ENCODE measurements at regions not wholly inside any gene's neighbourhood (a gene's known extent, or its start where the extent isn't known, plus 50 kb on each side); places are given as distances from the start of the nearest gene placed in this dataset.

- TF ChIP-seq CTCF (IDR thresholded peaks at IDR 0.05; ENCODE audit: borderline replicate concordance, extremely low read depth, low read length, poor library complexity, severe bottlenecking) (no peak), EZH2 (IDR thresholded peaks at IDR 0.05; ENCODE audit: borderline replicate concordance, low read depth, low read length, severe bottlenecking) (no peak)
- Histone ChIP-seq H3K4me2 (ENCODE audit: insufficient read depth, low read length) (no peak overlapping the region), H3K9me3 (ENCODE audit: insufficient read depth, low read length, severe bottlenecking) (no peaks in the 10 kb centered on the region), H3K27ac (ENCODE audit: low read length) (no peak overlapping the region), H3K4me3 (ENCODE audit: low read depth in 1 of 2, low read length in 2 of 2) (no peak overlapping the region), H4K20me1 (ENCODE audit: insufficient read depth, low read length) (no peaks in the 10 kb centered on the region), H2AFZ (ENCODE audit: low read depth, low read length) (no peak overlapping the region), H3K36me3 (ENCODE audit: insufficient read depth, low read length) (no peaks in the 10 kb centered on the region), H3K4me1 (ENCODE audit: insufficient read depth, low read length) (no peaks in the 10 kb centered on the region), H3K79me2 (ENCODE audit: insufficient read depth, low read length) (no peaks in the 10 kb centered on the region), H3K9ac (ENCODE audit: low read depth, low read length) (no peak overlapping the region), H3K27me3 (ENCODE audit: insufficient read depth, low read length, poor library complexity) (no peaks in the 10 kb centered on the region)
- DNase-seq (no peak), ATAC-seq (ENCODE audit: insufficient read depth, low read depth) (no peak)
Measured at GRCh38 chr20:58579819-58580473, 64.7 kb upstream of the APCDD1L start.

- Histone ChIP-seq H3K27me3 (ENCODE audit: insufficient read depth, low read length, poor library complexity) (no peaks in the 10 kb centered on the region), H4K20me1 (ENCODE audit: insufficient read depth, low read length) (no peaks in the 10 kb centered on the region), H2AFZ (ENCODE audit: low read depth, low read length) (no peak overlapping the region), H3K9ac (ENCODE audit: low read depth, low read length) (no peak overlapping the region), H3K9me3 (ENCODE audit: insufficient read depth, low read length, severe bottlenecking) (no peaks in the 10 kb centered on the region), H3K79me2 (ENCODE audit: insufficient read depth, low read length) (no peaks in the 10 kb centered on the region), H3K36me3 (ENCODE audit: insufficient read depth, low read length) (no peaks in the 10 kb centered on the region), H3K27ac (ENCODE audit: low read length) (no peak overlapping the region), H3K4me1 (ENCODE audit: insufficient read depth, low read length) (no peaks in the 10 kb centered on the region), H3K4me3 (ENCODE audit: low read depth in 1 of 2, low read length in 2 of 2) (no peak overlapping the region), H3K4me2 (ENCODE audit: insufficient read depth, low read length) (no peak overlapping the region)
- ATAC-seq (ENCODE audit: insufficient read depth, low read depth) (no peak), DNase-seq (no peak)
- no peak for TF ChIP-seq CTCF (IDR thresholded peaks at IDR 0.05; ENCODE audit: borderline replicate concordance, extremely low read depth, low read length, poor library complexity, severe bottlenecking)
- no peak for TF ChIP-seq EZH2 (IDR thresholded peaks at IDR 0.05; ENCODE audit: borderline replicate concordance, low read depth, low read length, severe bottlenecking)
Measured at GRCh38 chr20:58579069-58579818, 64.0 kb upstream of the APCDD1L start.

GRCh38 chr20:58577871-58578598 lies 62.8 kb upstream of the APCDD1L start:
- Histone ChIP-seq H3K4me3 (ENCODE audit: low read depth in 1 of 2, low read length in 2 of 2) (no peak overlapping the region), H3K27ac (ENCODE audit: low read length) (no peak overlapping the region), H3K9me3 (ENCODE audit: insufficient read depth, low read length, severe bottlenecking) (no peaks in the 10 kb centered on the region), H3K27me3 (ENCODE audit: insufficient read depth, low read length, poor library complexity) (no peaks in the 10 kb centered on the region), H4K20me1 (ENCODE audit: insufficient read depth, low read length) (no peaks in the 10 kb centered on the region), H3K4me1 (ENCODE audit: insufficient read depth, low read length) (no peaks in the 10 kb centered on the region), H2AFZ (ENCODE audit: low read depth, low read length) (no peak overlapping the region), H3K4me2 (ENCODE audit: insufficient read depth, low read length) (no peak overlapping the region), H3K79me2 (ENCODE audit: insufficient read depth, low read length) (no peaks in the 10 kb centered on the region), H3K36me3 (ENCODE audit: insufficient read depth, low read length) (no peaks in the 10 kb centered on the region), H3K9ac (ENCODE audit: low read depth, low read length) (no peak overlapping the region)
- DNase-seq (no peak), ATAC-seq (ENCODE audit: insufficient read depth, low read depth) (no peak)
- TF ChIP-seq EZH2 (IDR thresholded peaks at IDR 0.05; ENCODE audit: borderline replicate concordance, low read depth, low read length, severe bottlenecking): no peak
- no peak for TF ChIP-seq CTCF (IDR thresholded peaks at IDR 0.05; ENCODE audit: borderline replicate concordance, extremely low read depth, low read length, poor library complexity, severe bottlenecking)
